H9 (cell line): ENCODE measurements at regions not wholly inside any gene's neighbourhood (a gene's known extent, or its start where the extent isn't known, plus 50 kb on each side); places are given as distances from the start of the nearest gene placed in this dataset.

Experiments used
- DNase-seq: peaks from one replicate; pipeline ENCODE4 v3.0.0-alpha.2; 2017
- H2AFZ ChIP-seq: one replicate; pipeline ENCODE4 v1.6.1; 2013; ENCODE audit warnings: mild to moderate bottlenecking, low read length, control low read depth, moderate library complexity
- H2AK5ac ChIP-seq: 2 replicates; pipeline ENCODE4 v1.6.1; 2013; ENCODE audit warnings: low read length, control low read depth, mixed read lengths; ENCODE audit not compliant: insufficient read length
- H2BK120ac ChIP-seq: one replicate; pipeline ENCODE4 v1.6.1; 2013; ENCODE audit warnings: low read depth, mild to moderate bottlenecking, low read length, control low read depth, inconsistent platforms; ENCODE audit not compliant: poor library complexity, severe bottlenecking
- H2BK12ac ChIP-seq: 2 replicates; pipeline ENCODE4 v1.6.1; 2013; ENCODE audit warnings: low read length, control low read depth, mixed read lengths, low read depth; ENCODE audit not compliant: insufficient read length
- H2BK15ac ChIP-seq: 2 replicates; pipeline ENCODE4 v1.6.1; 2013; ENCODE audit warnings: low read depth, low read length, control low read depth
- H2BK20ac ChIP-seq: one replicate; pipeline ENCODE4 v1.6.1; 2013; ENCODE audit warnings: low read depth, mild to moderate bottlenecking, low read length, control low read depth, inconsistent platforms; ENCODE audit not compliant: poor library complexity, severe bottlenecking
- H2BK5ac ChIP-seq: 2 replicates; pipeline ENCODE4 v1.6.1; 2013; ENCODE audit warnings: low read length, control low read depth, mixed read lengths; ENCODE audit not compliant: insufficient read length
- H3K14ac ChIP-seq: 2 replicates; pipeline ENCODE4 v1.6.1; 2013; ENCODE audit warnings: low read length, control low read depth; ENCODE audit not compliant: insufficient read depth
- H3K18ac ChIP-seq: 2 replicates; pipeline ENCODE4 v1.6.1; 2013; ENCODE audit warnings: low read depth, mild to moderate bottlenecking, mixed read lengths, low read length, control low read depth; ENCODE audit not compliant: insufficient read length
- H3K23ac ChIP-seq: 2 replicates; pipeline ENCODE4 v1.6.1; 2013; ENCODE audit warnings: low read length, control low read depth, mixed read lengths, low read depth; ENCODE audit not compliant: insufficient read length
- H3K23me2 ChIP-seq: 2 replicates; pipeline ENCODE4 v1.6.1; 2013; ENCODE audit warnings: low read depth, mild to moderate bottlenecking, mixed read lengths, low read length, control low read depth; ENCODE audit not compliant: insufficient read length, poor library complexity, severe bottlenecking
- H3K27ac ChIP-seq: 2 replicates; pipeline ENCODE4 v1.5.1; 2013; ENCODE audit warnings: low read length, control low read depth, mixed read lengths, low read depth; ENCODE audit not compliant: insufficient read length
- H3K27me3 ChIP-seq: 2 replicates; pipeline ENCODE4 v1.6.1; 2013; ENCODE audit warnings: low read length, control low read depth, inconsistent platforms; ENCODE audit not compliant: insufficient read depth
- H3K4ac ChIP-seq: 2 replicates; pipeline ENCODE4 v1.6.1; 2013; ENCODE audit warnings: low read depth, mild to moderate bottlenecking, control low read depth, inconsistent platforms, low read length, moderate library complexity
- H3K4me1 ChIP-seq: 2 replicates; pipeline ENCODE4 v1.6.1; 2013; ENCODE audit warnings: low read length, control low read depth, inconsistent platforms; ENCODE audit not compliant: insufficient read depth
- H3K4me2 ChIP-seq: 2 replicates; pipeline ENCODE4 v1.6.1; 2013; ENCODE audit warnings: low read length, control low read depth, mixed read lengths; ENCODE audit not compliant: insufficient read length, insufficient read depth
- H3K56ac ChIP-seq: 2 replicates; pipeline ENCODE4 v1.6.1; 2013; ENCODE audit warnings: low read depth, mild to moderate bottlenecking, mixed read lengths, low read length, control low read depth; ENCODE audit not compliant: insufficient read length
- H3K79me1 ChIP-seq: 2 replicates; pipeline ENCODE4 v1.6.1; 2013; ENCODE audit warnings: low read depth, mild to moderate bottlenecking, moderate library complexity, low read length, control low read depth, inconsistent platforms; ENCODE audit not compliant: insufficient read depth, poor library complexity, severe bottlenecking
- H3K79me2 ChIP-seq: 2 replicates; pipeline ENCODE4 v1.6.1; 2013; ENCODE audit warnings: low read length, control low read depth, inconsistent platforms; ENCODE audit not compliant: insufficient read depth
- H3K9ac ChIP-seq: 2 replicates; pipeline ENCODE4 v1.6.1; 2013; ENCODE audit warnings: low read length, control low read depth, mixed read lengths; ENCODE audit not compliant: insufficient read length; ENCODE audit errors: extremely low read depth
- H3K9me3 ChIP-seq: one replicate; pipeline ENCODE4 v1.6.1; 2013; ENCODE audit warnings: low read depth, low read length, inconsistent platforms; ENCODE audit not compliant: control insufficient read depth
- H3T11ph ChIP-seq: one replicate; pipeline ENCODE4 v1.6.1; 2013; ENCODE audit warnings: mild to moderate bottlenecking, low read length, control low read depth, inconsistent platforms
- H4K20me1 ChIP-seq: one replicate; pipeline ENCODE4 v1.6.1; 2013; ENCODE audit not compliant: control insufficient read depth, insufficient read length, insufficient read depth
- H4K5ac ChIP-seq: 2 replicates; pipeline ENCODE4 v1.6.1; 2013; ENCODE audit warnings: low read depth, mild to moderate bottlenecking, mixed read lengths, low read length, control low read depth; ENCODE audit not compliant: insufficient read length
- H4K8ac ChIP-seq: replicated peaks from 2 replicates; pipeline ENCODE4 v1.6.1; 2013; ENCODE audit warnings: low read length, control low read depth, mixed read lengths, low read depth; ENCODE audit not compliant: insufficient read length
- H4K91ac ChIP-seq: 2 replicates; pipeline ENCODE4 v1.6.1; 2013; ENCODE audit warnings: low read depth, mild to moderate bottlenecking, moderate library complexity, mixed read lengths, low read length, control low read depth; ENCODE audit not compliant: insufficient read length
- H3K27ac Mint-ChIP-seq, 3 experiments: 2 replicates in 2 of 3; 3 replicates in 1 of 3; pipeline ENCODE4 v1.8.0; 2020 to 2021; ENCODE audit warnings: mixed read lengths in 3 of 3, mild to moderate bottlenecking in 1 of 3, moderate library complexity in 1 of 3
- H3K27me3 Mint-ChIP-seq: 2 replicates; pipeline ENCODE4 v1.8.0; 2021; ENCODE audit warnings: low read depth, mild to moderate bottlenecking, moderate library complexity, mixed read lengths
- H3K36me3 Mint-ChIP-seq, 3 experiments: 2 replicates in 2 of 3; 3 replicates in 1 of 3; pipeline ENCODE4 v1.8.0; 2020 to 2021; ENCODE audit warnings: low read depth in 3 of 3, mixed read lengths in 3 of 3; ENCODE audit not compliant: insufficient read depth in 1 of 3
- H3K4me1 Mint-ChIP-seq, 2 experiments: 2 replicates each; pipeline ENCODE4 v1.8.0; 2020; ENCODE audit warnings: mixed read lengths in 2 of 2
- H3K4me3 Mint-ChIP-seq, 2 experiments: 2 replicates in 1 of 2; 3 replicates in 1 of 2; pipeline ENCODE4 v1.8.0; 2020 to 2021; ENCODE audit warnings: mild to moderate bottlenecking in 2 of 2, mixed read lengths in 2 of 2, moderate library complexity in 1 of 2
- H3K9me3 Mint-ChIP-seq, 2 experiments: 2 replicates in 1 of 2; 3 replicates in 1 of 2; pipeline ENCODE4 v1.8.0; 2020; ENCODE audit warnings: mild to moderate bottlenecking in 2 of 2, mixed read lengths in 2 of 2, moderate library complexity in 1 of 2
- CTCF ChIP-seq: fragments of 200-600 bp; sonication (generic); conservative IDR thresholded peaks from 3 replicates; pipeline ENCODE4 v1.8.0; 2021; ENCODE audit warnings: antibody characterized with exemption, mild to moderate bottlenecking
- WGBS: extraction: QIAGEN DNeasy Blood & Tissue Kit; methylation state at CpG from one replicate; pipeline ENCODE4 v1.1.7; 2013; ENCODE audit warnings: missing lambda C conversion rate, low lambda C conversion rate, mixed read lengths; ENCODE audit not compliant: insufficient read length; ENCODE audit errors: extremely low coverage; 5-methylcytosine and 5-hydroxymethylcytosine counted together

GRCh38 chr1:173307845-173308244 lies 100.7 kb upstream of the TNFSF4 start:
- H4K5ac ChIP-seq = no peak overlapping the region
- H3K27ac Mint-ChIP-seq = no peak overlapping the region
- no peak overlapping the region for H3K4me2 ChIP-seq
- H4K20me1 ChIP-seq = no peaks in the 10 kb centered on the region
- no peak overlapping the region for H2AFZ ChIP-seq
- no CpG with 5 or more reads among the region's 1 CpG for WGBS
- no peak overlapping the region for H4K8ac ChIP-seq
- H3K4me1 ChIP-seq = no peaks in the 10 kb centered on the region
- H3K27ac ChIP-seq = no peak overlapping the region
- no peak overlapping the region for H2BK20ac ChIP-seq
- peaks cover 10% of the 10 kb centered on the region in 2 experiments for H3K4me1 Mint-ChIP-seq
- H3K56ac ChIP-seq = no peak overlapping the region
- no peak overlapping the region for H2BK15ac ChIP-seq
- H3K14ac ChIP-seq = no peak overlapping the region
- no peak overlapping the region for H3T11ph ChIP-seq
- no peak overlapping the region for H2AK5ac ChIP-seq
- no peak overlapping the region for H3K18ac ChIP-seq
- H3K36me3 Mint-ChIP-seq = no peaks in the 10 kb centered on the region
- H3K79me1 ChIP-seq = no peaks in the 10 kb centered on the region
- H4K91ac ChIP-seq = no peak overlapping the region
- H3K9me3 ChIP-seq = no peaks in the 10 kb centered on the region
- H3K4me3 Mint-ChIP-seq = no peak overlapping the region
- H3K23me2 ChIP-seq = no peaks in the 10 kb centered on the region
- no peak overlapping the region for H3K9ac ChIP-seq
- H3K23ac ChIP-seq = no peak overlapping the region
- no peaks in the 10 kb centered on the region for H3K27me3 Mint-ChIP-seq
- DNase-seq = no peak
- no peak overlapping the region for H3K4ac ChIP-seq
- no peaks in the 10 kb centered on the region for H3K27me3 ChIP-seq
- no peak overlapping the region for H2BK5ac ChIP-seq
- no peak overlapping the region for H2BK120ac ChIP-seq
- no peak overlapping the region for H2BK12ac ChIP-seq
- H3K9me3 Mint-ChIP-seq = no peaks in the 10 kb centered on the region
- no peak for TF ChIP-seq CTCF
- H3K79me2 ChIP-seq = 0 out of 2 replicates have a peak, but pooled peaks cover 1% of the 10 kb centered on the region
